PC-9 (cell line): ENCODE measurements at regions not wholly inside any gene's neighbourhood (a gene's known extent, or its start where the extent isn't known, plus 50 kb on each side); places are given as distances from the start of the nearest gene placed in this dataset.

ENCODE experiments used
- BruUV-seq: library from RNA; stranded (reverse); fragments of 400-500 nt; replicated peaks from 2 replicates; lab custom pipeline; 2021; lab: Mats Ljungman, UMichigan
- CTCF ChIA-PET: fragments of 300-600 bp; sonication (Branson Sonifier 250); formaldehyde crosslinking; loops from one replicate; lab custom pipeline; 2022; ENCODE audit warnings: antibody characterized with exemption; lab: Charles Lee
- POLR2A ChIA-PET: fragments of 300-600 bp; sonication (Branson Sonifier 250); formaldehyde crosslinking; loops from one replicate; lab custom pipeline; 2022; ENCODE audit warnings: antibody characterized with exemption; ENCODE audit not compliant: unreplicated experiment; lab: Charles Lee
- DNase-seq, 2 experiments: peaks; one replicate each; pipeline versions ENCODE4 v3.0.0 to v3.0.0-alpha.2; 2015 to 2022; ENCODE audit warnings: mixed read lengths in 1 of 2
- H2AFZ ChIP-seq: fragments of 200-600 bp; sonication (generic); 2 replicates; pipeline ENCODE4 v1.8.1; 2017; ENCODE audit warnings: antibody characterized with exemption
- H3F3A ChIP-seq: fragments of 200-600 bp; sonication (generic); 2 replicates; pipeline ENCODE4 v1.8.1; 2017; ENCODE audit warnings: antibody characterized with exemption, mild to moderate bottlenecking, low read depth; ENCODE audit not compliant: insufficient read depth
- H3K27ac ChIP-seq: fragments of 200-600 bp; sonication (generic); 2 replicates; pipeline ENCODE4 v1.6.1; 2016; ENCODE audit warnings: mixed run types
- H3K27me3 ChIP-seq: fragments of 200-600 bp; sonication (generic); 2 replicates; pipeline ENCODE4 v1.6.1; 2016; ENCODE audit warnings: low read depth, mixed run types; ENCODE audit not compliant: insufficient read depth
- H3K36me3 ChIP-seq: fragments of 200-600 bp; sonication (generic); 2 replicates; pipeline ENCODE4 v1.6.1; 2016; ENCODE audit warnings: low read depth, mixed run types
- H3K4me1 ChIP-seq: fragments of 200-600 bp; sonication (generic); replicated peaks from 2 replicates; pipeline ENCODE4 v1.6.1; 2016; ENCODE audit warnings: mixed run types; ENCODE audit not compliant: insufficient read depth
- H3K4me2 ChIP-seq: fragments of 200-600 bp; sonication (generic); 2 replicates; pipeline ENCODE4 v1.6.1; 2017; ENCODE audit warnings: mixed run types
- H3K4me3 ChIP-seq: fragments of 200-600 bp; sonication (generic); 2 replicates; pipeline ENCODE4 v1.6.1; 2016; ENCODE audit warnings: mixed run types
- H3K79me2 ChIP-seq: fragments of 200-600 bp; sonication (generic); 2 replicates; pipeline ENCODE4 v1.6.1; 2017; ENCODE audit warnings: low read depth, mixed run types
- H3K9me2 ChIP-seq: fragments of 200-600 bp; sonication (generic); 2 replicates; pipeline ENCODE4 v1.8.1; 2017; ENCODE audit warnings: mild to moderate bottlenecking; ENCODE audit not compliant: insufficient read depth
- H3K9me3 ChIP-seq: fragments of 200-600 bp; sonication (generic); 2 replicates; pipeline ENCODE4 v1.8.1; 2016; ENCODE audit warnings: low read depth; ENCODE audit not compliant: insufficient read depth
- H4K20me1 ChIP-seq: fragments of 200-600 bp; sonication (generic); 2 replicates; pipeline ENCODE4 v1.8.1; 2017; ENCODE audit not compliant: insufficient read depth
- EZH2 ChIP-seq: fragments of 200-600 bp; sonication (generic); IDR thresholded peaks from 2 replicates; pipeline ENCODE4 v1.8.0; 2017; ENCODE audit warnings: antibody characterized with exemption, low read depth
- intact Hi-C: fragments of 100-400 bp; cut with micrococcal nuclease; formaldehyde crosslinking; loops from one replicate; pipeline ENCODE4 v1.10.0; 2022; ENCODE audit not compliant: unreplicated experiment
- TF ChIP-seq, protein P1 (sequence below): fragments of 200-600 bp; sonication (generic); conservative IDR thresholded peaks from 2 replicates; pipeline ENCODE4 v1.6.1; 2017; ENCODE audit warnings: mixed run types, antibody characterized with exemption, mild to moderate bottlenecking, moderate library complexity

DNA sequence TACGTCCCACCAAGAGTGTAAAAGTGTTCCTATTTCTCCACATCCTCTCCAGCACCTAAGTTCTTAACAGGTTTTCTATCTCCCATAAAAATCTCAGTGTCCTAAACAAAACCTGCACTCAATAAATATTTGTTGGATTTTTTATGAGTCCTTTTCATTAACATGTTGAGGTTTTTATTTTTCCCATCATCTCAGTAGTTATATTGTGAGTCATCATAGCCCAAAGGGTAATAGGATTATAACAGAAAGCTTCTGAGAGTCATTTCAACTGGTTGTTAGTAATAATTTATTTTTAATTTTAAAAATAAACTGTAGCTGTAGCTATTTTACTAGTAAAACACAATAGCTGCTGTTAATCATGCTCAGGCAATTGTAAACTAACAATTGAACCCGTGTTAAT, 331.6 kb upstream of the SLC30A5 start:
- no peaks in the 10 kb centered on the region for H3K79me2 ChIP-seq
- no peaks in the 10 kb centered on the region for H3K9me2 ChIP-seq
- H4K20me1 ChIP-seq: no peaks in the 10 kb centered on the region
- no peaks in the 10 kb centered on the region for H3K9me3 ChIP-seq
- no peaks in the 10 kb centered on the region for H3F3A ChIP-seq
- H3K4me1 ChIP-seq: no peaks in the 10 kb centered on the region
- no peaks in the 10 kb centered on the region for H3K27me3 ChIP-seq
- no peak for DNase-seq
- no TSS peak for BruUV-seq
- H3K27ac ChIP-seq: no peak overlapping the region
- TF ChIP-seq, protein P1, sequence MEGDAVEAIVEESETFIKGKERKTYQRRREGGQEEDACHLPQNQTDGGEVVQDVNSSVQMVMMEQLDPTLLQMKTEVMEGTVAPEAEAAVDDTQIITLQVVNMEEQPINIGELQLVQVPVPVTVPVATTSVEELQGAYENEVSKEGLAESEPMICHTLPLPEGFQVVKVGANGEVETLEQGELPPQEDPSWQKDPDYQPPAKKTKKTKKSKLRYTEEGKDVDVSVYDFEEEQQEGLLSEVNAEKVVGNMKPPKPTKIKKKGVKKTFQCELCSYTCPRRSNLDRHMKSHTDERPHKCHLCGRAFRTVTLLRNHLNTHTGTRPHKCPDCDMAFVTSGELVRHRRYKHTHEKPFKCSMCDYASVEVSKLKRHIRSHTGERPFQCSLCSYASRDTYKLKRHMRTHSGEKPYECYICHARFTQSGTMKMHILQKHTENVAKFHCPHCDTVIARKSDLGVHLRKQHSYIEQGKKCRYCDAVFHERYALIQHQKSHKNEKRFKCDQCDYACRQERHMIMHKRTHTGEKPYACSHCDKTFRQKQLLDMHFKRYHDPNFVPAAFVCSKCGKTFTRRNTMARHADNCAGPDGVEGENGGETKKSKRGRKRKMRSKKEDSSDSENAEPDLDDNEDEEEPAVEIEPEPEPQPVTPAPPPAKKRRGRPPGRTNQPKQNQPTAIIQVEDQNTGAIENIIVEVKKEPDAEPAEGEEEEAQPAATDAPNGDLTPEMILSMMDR: no peak
- TF ChIP-seq EZH2: no peak
- no peak overlapping the region for H2AFZ ChIP-seq
- H3K4me3 ChIP-seq: no peak overlapping the region
- intact Hi-C loops: no loop called here
- H3K36me3 ChIP-seq: no peaks in the 10 kb centered on the region
- ChIA-PET POLR2A (no interaction called here), CTCF (no interaction called here)
- H3K4me2 ChIP-seq: no peak overlapping the region

DNA sequence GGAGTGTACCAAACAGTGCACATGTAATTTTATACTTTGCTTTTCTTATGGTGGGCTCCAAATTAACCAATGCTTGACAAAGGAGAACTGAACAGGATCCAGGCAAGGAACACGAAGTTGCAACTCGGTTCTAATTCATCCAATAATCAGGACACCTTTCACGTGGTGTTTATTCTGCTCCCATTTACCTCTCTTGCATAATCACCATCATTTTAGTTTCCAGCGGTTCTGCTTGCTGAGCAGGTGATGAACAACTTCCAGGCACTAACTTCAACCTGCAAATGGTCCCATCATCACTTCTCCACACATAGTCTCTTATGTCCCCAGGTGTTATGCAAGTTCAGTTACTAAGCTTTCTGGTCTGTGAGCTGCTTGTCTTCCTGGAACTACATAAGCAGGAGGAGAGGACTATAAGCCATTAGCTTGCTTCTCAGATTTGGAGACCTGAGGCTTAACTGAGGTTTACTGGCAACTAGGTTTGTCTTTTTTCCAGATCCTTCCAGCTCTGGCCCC, 326.8 kb upstream of the SLC30A5 start:
- H4K20me1 ChIP-seq: no peaks in the 10 kb centered on the region
- ChIA-PET CTCF (no interaction called here), POLR2A (no interaction called here)
- no peaks in the 10 kb centered on the region for H3K4me1 ChIP-seq
- H3K27ac ChIP-seq: no peak overlapping the region
- TF ChIP-seq, protein P1: no peak
- no peak for TF ChIP-seq EZH2
- no TSS peak for BruUV-seq
- H3K4me2 ChIP-seq: no peak overlapping the region
- H3K4me3 ChIP-seq: no peak overlapping the region
- H3K9me3 ChIP-seq: no peaks in the 10 kb centered on the region
- H3K36me3 ChIP-seq: no peaks in the 10 kb centered on the region
- no peaks in the 10 kb centered on the region for H3K27me3 ChIP-seq
- no peak for DNase-seq
- no peak overlapping the region for H2AFZ ChIP-seq
- H3K79me2 ChIP-seq: no peaks in the 10 kb centered on the region
- H3K9me2 ChIP-seq: no peaks in the 10 kb centered on the region
- intact Hi-C loops: no loop called here
- H3F3A ChIP-seq: no peaks in the 10 kb centered on the region

DNA sequence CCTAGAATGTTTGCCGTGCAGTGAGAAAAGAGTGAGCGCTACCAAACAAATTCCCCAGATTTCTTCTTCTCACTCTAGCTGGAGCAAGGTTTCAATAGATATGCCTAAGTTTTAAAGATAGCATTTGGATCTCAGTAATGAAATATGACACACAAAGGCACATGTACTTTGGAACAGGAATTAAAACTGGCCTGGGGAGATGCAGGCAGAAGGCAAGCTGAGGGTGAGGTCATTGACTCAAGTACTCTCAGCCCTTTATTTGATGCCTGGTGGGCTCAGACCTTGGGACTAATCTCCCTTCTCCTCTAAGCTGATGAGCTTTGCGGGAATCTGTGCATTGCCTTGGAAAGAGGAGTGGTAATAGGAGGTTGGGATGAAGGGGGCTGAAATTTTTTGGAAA, 323.3 kb upstream of the SLC30A5 start:
- POLR2A ChIA-PET: no interaction called here
- intact Hi-C loops: no loop called here
- H3K4me3 ChIP-seq: no peak overlapping the region

More for the DNA sequence above, 323.3 kb upstream of the SLC30A5 start:
- no TSS peak for BruUV-seq
- no peaks in the 10 kb centered on the region for H3K79me2 ChIP-seq
- no peak for DNase-seq
- H3K4me1 ChIP-seq: no peaks in the 10 kb centered on the region
- no peak overlapping the region for H2AFZ ChIP-seq
- CTCF ChIA-PET: no interaction called here
- no peak overlapping the region for H3K4me2 ChIP-seq
- TF ChIP-seq, protein P1: no peak
- no peak for TF ChIP-seq EZH2
- no peaks in the 10 kb centered on the region for H3K27me3 ChIP-seq
- H4K20me1 ChIP-seq: no peaks in the 10 kb centered on the region
- H3F3A ChIP-seq: no peaks in the 10 kb centered on the region
- no peak overlapping the region for H3K27ac ChIP-seq
- H3K9me2 ChIP-seq: no peaks in the 10 kb centered on the region
- no peaks in the 10 kb centered on the region for H3K36me3 ChIP-seq
- no peaks in the 10 kb centered on the region for H3K9me3 ChIP-seq
